GM12891 (cell line): ENCODE measurements at regions not wholly inside any gene's neighbourhood (a gene's known extent, or its start where the extent isn't known, plus 50 kb on each side); places are given as distances from the start of the nearest gene placed in this dataset.

Experiments used
- POLR2A ChIP-seq: IDR thresholded peaks from 2 replicates; pipeline ENCODE4 v1.6.1; 2011; ENCODE audit warnings: low read depth, low read length, control low read depth
- POLR2AphosphoS5 ChIP-seq: IDR thresholded peaks from 2 replicates; pipeline ENCODE4 v1.6.1; 2011; ENCODE audit warnings: low read depth, low read length, control low read depth

GRCh38 chr6:99177736-99178135 is 171.7 kb downstream of the FAXC start:
- TF ChIP-seq POLR2AphosphoS5 = no peak
- TF ChIP-seq POLR2A = no peak
